ENCODE measurements at regions not wholly inside any gene's neighbourhood (a gene's known extent, or its start where the extent isn't known, plus 50 kb on each side); places are given as distances from the start of the nearest gene placed in this dataset.

- no peak overlapping the region for H3K4me3 ChIP-seq
- no peaks in the 10 kb centered on the region for H3K27me3 ChIP-seq
- H3K36me3 ChIP-seq, result no peaks in the 10 kb centered on the region
- H3K9me3 ChIP-seq, result no peaks in the 10 kb centered on the region
- TF ChIP-seq CTCF (IDR thresholded peaks at IDR 0.05), result peak in 2 of 9 donors; percentile 10 to 14
- no peak for DNase-seq
- no peak overlapping the region for H3K27ac ChIP-seq
- ATAC-seq, result no peak
- intact Hi-C loops (cut with DNase I), result no loop called here
- H3K4me1 ChIP-seq, result peaks cover 0 to 10% (median 0%) of the 10 kb centered on the region in 9 donors
- WGBS, 2 donors, result 93 to 94% methylated on average over 8 of the region's 8 CpGs
These were observed 92.9 kb downstream of the C21orf91 start for GRCh38 chr21:17726047-17726829.

GRCh38 chr21:17725339-17725738 is 93.8 kb downstream of the C21orf91 start:
- no peaks in the 10 kb centered on the region for H3K9me3 ChIP-seq
- 55 to 72% methylated on average over 3 of the region's 3 CpGs for WGBS, 2 donors
- H3K4me1 ChIP-seq, result peaks cover 0 to 1% (median 0%) of the 10 kb centered on the region in 9 donors
- intact Hi-C loops (cut with DNase I), result no loop called here
- no peak for TF ChIP-seq CTCF (IDR thresholded peaks at IDR 0.05)
- ATAC-seq, result no peak
- H3K4me3 ChIP-seq, result no peak overlapping the region
- no peaks in the 10 kb centered on the region for H3K36me3 ChIP-seq
- no peak overlapping the region for H3K27ac ChIP-seq
- no peaks in the 10 kb centered on the region for H3K27me3 ChIP-seq
- DNase-seq, result no peak

GRCh38 chr21:17712887-17713286 is 100.2 kb upstream of the BTG3 start:
- ATAC-seq (no peak), DNase-seq (no peak)
- Histone ChIP-seq H3K4me1 (no peaks in the 10 kb centered on the region), H3K4me3 (no peak overlapping the region), H3K36me3 (no peaks in the 10 kb centered on the region), H3K9me3 (peaks cover 0 to 8% (median 0%) of the 10 kb centered on the region in 11 donors), H3K27ac (no peak overlapping the region), H3K27me3 (no peaks in the 10 kb centered on the region)
- intact Hi-C loops (cut with DNase I), result no loop called here
- no peak for TF ChIP-seq CTCF (IDR thresholded peaks at IDR 0.05)
- WGBS, 2 donors, result 84 to 86% methylated on average over 2 of the region's 2 CpGs

GRCh38 chr21:17711896-17712295 is 99.2 kb upstream of the BTG3 start:
- no peak for TF ChIP-seq CTCF (IDR thresholded peaks at IDR 0.05)
- no peak for DNase-seq
- Histone ChIP-seq H3K36me3 (no peaks in the 10 kb centered on the region), H3K27me3 (no peaks in the 10 kb centered on the region), H3K27ac (no peak overlapping the region), H3K9me3 (peaks cover 0 to 8% (median 0%) of the 10 kb centered on the region in 11 donors), H3K4me3 (no peak overlapping the region), H3K4me1 (no peaks in the 10 kb centered on the region)
- ATAC-seq, result no peak
- intact Hi-C loops (cut with DNase I), result no loop called here
